H7 (cell line): ENCODE measurements at regions not wholly inside any gene's neighbourhood (a gene's known extent, or its start where the extent isn't known, plus 50 kb on each side); places are given as distances from the start of the nearest gene placed in this dataset.
A peak's percentile ranks its signal among the peaks of the same experiment; 100 is the strongest.
"Not testable (repeated sequence)": the region's sequence is repeated elsewhere in the genome, so short reads cannot be mapped to it uniquely, and the experiment has no call there.

Experiments
- DNase-seq: peaks from one replicate; pipeline ENCODE4 v3.0.0; 2012
- H3K27me3 ChIP-seq: 2 replicates; pipeline ENCODE4 v1.6.0; 2011; ENCODE audit warnings: mild to moderate bottlenecking, low read length; ENCODE audit not compliant: control insufficient read depth, insufficient read depth
- H3K36me3 ChIP-seq: replicated peaks from 2 replicates; pipeline ENCODE4 v1.5.1; 2011; ENCODE audit warnings: low read length; ENCODE audit not compliant: control insufficient read depth, insufficient read depth
- H3K4me3 ChIP-seq: 2 replicates; pipeline ENCODE4 v1.5.1; 2011; ENCODE audit warnings: low read depth, mild to moderate bottlenecking, control low read depth, low read length, moderate library complexity; ENCODE audit not compliant: insufficient read depth

- Histone ChIP-seq H3K36me3 (no peaks in the 10 kb centered on the region), H3K4me3 (no peak overlapping the region), H3K27me3 (no peaks in the 10 kb centered on the region)
- no peak for DNase-seq
Observed at GRCh38 chr1:182211386-182211785, 149.9 kb upstream of the ZNF648 start.

DNA sequence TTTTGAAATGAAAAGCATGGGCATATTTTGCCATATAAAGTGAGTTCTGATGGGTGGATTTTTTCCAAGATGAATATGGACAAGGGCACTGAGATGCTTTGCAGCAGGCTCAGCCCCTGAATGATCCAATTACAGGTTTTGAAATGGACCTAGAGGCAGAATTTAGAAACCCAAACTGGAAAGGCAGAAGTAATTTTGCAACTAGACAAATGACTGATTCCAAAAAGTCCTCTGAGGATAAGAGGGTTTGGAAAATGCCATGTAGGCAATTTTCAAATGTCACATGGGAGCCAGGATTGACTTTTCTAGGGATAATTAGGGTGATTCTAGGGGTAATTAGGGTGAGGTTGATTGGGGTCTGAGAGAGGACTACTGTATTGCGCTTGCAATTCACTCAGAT is 148.9 kb upstream of the ZNF648 start:
- Histone ChIP-seq H3K4me3 (no peak overlapping the region), H3K36me3 (no peaks in the 10 kb centered on the region), H3K27me3 (no peaks in the 10 kb centered on the region)
- DNase-seq = no peak

DNA sequence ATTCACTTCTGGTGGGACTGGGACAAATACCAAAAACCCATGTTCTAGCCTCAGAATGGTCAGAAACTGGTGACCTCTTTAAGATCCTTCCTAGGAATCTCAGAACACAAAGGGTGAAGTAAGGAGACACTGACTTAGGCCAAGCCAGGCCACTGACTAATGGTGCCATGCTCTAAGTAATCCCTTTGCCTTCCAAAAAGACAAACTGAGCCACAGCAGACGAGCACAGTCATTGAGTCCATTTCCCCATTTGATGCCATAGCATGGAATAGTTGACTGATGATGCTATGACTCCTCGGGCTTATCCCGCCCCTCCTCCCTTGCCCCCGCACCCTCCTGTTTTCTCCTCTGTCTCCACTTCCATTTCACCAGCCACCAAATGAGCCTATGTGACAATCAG is 145.8 kb upstream of the ZNF648 start:
- DNase-seq = no peak
- Histone ChIP-seq H3K36me3 (no peaks in the 10 kb centered on the region), H3K27me3 (no peaks in the 10 kb centered on the region), H3K4me3 (no peak overlapping the region)

GRCh38 chr1:182206626-182207239 is 145.2 kb upstream of the ZNF648 start:
- Histone ChIP-seq H3K36me3 (no peaks in the 10 kb centered on the region), H3K27me3 (no peaks in the 10 kb centered on the region), H3K4me3 (no peak overlapping the region)
- DNase-seq = no peak

DNA sequence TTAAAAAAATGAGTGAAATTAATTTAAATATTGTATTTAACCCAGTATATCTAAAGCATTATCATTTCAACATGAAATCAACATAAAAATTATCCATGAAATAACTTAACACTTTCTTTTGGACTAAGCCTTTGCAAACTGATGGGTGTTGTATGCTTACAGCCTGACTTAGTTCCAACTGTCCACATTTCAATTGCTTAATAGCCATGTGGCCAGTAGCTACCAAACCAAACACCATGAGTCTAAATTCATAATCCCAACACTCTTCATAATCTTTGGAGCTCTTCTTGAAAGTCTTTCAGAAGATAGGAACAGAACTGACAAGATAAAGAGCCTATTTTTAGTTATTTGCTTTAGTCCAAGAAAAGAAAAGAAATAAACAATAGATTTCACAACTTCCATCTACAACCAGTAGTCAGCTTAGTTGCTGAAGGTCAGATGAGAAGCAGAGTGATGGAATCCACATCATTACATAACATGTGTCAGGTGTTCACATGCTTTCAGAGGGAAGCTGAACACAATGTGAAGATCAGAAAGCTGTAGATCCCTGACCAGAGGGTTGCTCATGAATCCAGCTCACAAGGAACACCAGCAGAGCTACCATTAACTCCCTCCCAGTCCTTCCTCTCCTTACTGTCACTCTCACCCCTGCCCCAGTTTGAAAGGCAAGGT is 144.0 kb upstream of the ZNF648 start:
- DNase-seq = no peak
- Histone ChIP-seq H3K4me3 (no peak overlapping the region), H3K36me3 (no peaks in the 10 kb centered on the region), H3K27me3 (no peaks in the 10 kb centered on the region)

GRCh38 chr1:182203191-182203875 is 141.8 kb upstream of the ZNF648 start:
- no peaks in the 10 kb centered on the region for H3K36me3 ChIP-seq
- no peak for DNase-seq
- H3K27me3 ChIP-seq = no peaks in the 10 kb centered on the region
- no peak overlapping the region for H3K4me3 ChIP-seq

DNA sequence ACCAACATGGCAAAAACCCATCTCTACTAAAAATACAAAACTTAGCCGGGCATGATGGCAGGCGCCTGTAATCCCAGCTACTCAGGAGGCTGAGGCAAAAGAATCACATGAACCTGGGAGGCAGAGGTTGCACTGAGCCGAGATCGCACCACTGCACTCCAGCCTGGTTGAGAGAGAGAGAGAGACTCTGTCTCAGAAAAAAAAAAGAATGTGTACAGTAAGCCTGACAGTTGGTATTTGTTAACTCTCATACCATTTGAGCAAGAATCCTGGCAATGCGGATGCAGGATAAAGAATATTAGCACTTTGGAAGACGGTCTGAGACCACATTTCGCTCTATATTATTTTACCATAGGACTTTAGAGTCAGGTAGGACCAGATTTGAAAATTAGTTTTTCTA is 140.0 kb upstream of the ZNF648 start:
- not testable (repeated sequence) for DNase-seq, H3K4me3 ChIP-seq, H3K36me3 ChIP-seq, H3K27me3 ChIP-seq

- no peaks in the 10 kb centered on the region for H3K36me3 ChIP-seq
- no peak overlapping the region for H3K4me3 ChIP-seq
- no peak for DNase-seq
- H3K27me3 ChIP-seq = no peaks in the 10 kb centered on the region
Observed at GRCh38 chr1:182200025-182200812, 138.7 kb upstream of the ZNF648 start.

DNA sequence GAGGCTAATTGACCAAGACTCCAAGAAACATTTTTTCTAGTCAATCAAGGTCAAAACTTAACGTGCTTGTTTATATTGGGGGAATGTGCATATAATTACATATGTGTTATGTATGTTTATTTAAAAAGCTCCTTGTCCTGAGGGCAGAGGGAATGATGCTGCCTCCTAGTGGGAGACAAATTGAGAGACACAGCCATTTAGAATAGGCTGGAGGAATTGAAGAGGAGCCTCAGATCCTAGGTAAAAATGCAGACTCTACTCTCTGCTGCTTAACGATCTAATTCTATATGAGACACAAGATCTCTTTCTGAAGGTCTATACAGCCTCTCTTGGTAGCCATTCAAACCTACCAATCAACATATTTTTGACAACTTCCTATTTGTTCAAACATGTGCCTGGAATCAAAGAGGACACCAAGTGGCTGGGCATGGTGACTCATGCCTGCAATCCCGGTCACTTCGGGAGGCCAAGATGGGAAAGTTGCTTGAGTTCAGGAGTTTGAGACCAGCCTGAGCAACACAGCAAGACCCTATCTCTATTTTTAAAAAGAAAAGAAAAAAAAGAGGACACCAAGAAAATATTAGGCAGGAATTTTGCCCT is 136.6 kb upstream of the ZNF648 start:
- Histone ChIP-seq H3K4me3 (no peak overlapping the region), H3K36me3 (no peaks in the 10 kb centered on the region), H3K27me3 (no peaks in the 10 kb centered on the region)
- peak; percentile 10 for DNase-seq

- H3K36me3 ChIP-seq = no peaks in the 10 kb centered on the region
- DNase-seq = no peak
- no peak overlapping the region for H3K4me3 ChIP-seq
- no peaks in the 10 kb centered on the region for H3K27me3 ChIP-seq
Observed at GRCh38 chr1:182196897-182197870, 135.7 kb upstream of the ZNF648 start.

- Histone ChIP-seq H3K36me3 (no peaks in the 10 kb centered on the region), H3K27me3 (no peaks in the 10 kb centered on the region), H3K4me3 (no peak overlapping the region)
- DNase-seq = no peak
Observed at GRCh38 chr1:182195733-182196132, 134.2 kb upstream of the ZNF648 start.

DNA sequence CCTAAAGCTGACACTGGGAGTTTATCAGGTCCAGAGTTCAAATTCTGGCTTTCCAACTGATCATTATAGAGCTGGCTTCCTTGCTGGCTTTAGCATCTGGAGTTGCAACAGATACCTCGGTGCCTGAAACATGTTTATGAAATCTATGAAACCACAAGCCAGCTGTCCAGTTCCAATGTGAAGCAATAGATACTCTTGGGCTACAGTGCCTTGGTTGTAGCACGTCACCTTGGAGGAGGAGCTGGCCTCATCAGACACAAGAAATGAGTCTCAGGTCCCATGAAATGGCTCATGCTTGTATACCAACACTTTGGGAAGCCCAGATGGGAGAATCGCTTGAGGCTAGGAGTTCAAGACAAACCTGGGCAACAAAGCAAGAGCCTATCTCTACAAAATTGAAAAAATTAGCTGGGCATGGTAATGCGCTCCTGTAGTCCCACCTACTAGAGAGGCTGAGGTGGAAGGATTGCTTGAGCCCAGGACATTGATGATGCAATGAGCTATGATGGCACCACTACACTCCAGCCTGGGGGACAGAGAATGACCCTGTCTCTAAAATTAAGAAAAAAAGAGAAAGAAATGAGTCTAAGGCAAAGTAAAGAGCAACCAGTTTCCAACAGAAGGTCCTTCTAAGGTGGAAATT is 132.5 kb upstream of the ZNF648 start:
- Histone ChIP-seq H3K4me3 (no peak overlapping the region), H3K27me3 (no peaks in the 10 kb centered on the region), H3K36me3 (no peaks in the 10 kb centered on the region)
- DNase-seq = no peak

GRCh38 chr1:182192966-182193365 is 131.5 kb upstream of the ZNF648 start:
- no peak for DNase-seq
- Histone ChIP-seq H3K36me3 (no peaks in the 10 kb centered on the region), H3K4me3 (no peak overlapping the region), H3K27me3 (no peaks in the 10 kb centered on the region)
